Osteocyte (in vitro differentiated cells): ENCODE measurements at regions not wholly inside any gene's neighbourhood (a gene's known extent, or its start where the extent isn't known, plus 50 kb on each side); places are given as distances from the start of the nearest gene placed in this dataset.

Experiments used
- DNase-seq: peaks from one replicate; pipeline ENCODE4 v3.0.0; 2021; ENCODE audit warnings: mixed read lengths; ENCODE audit not compliant: unreplicated experiment; ENCODE audit errors: extremely low spot score
- H3K27ac Mint-ChIP-seq: one replicate; pipeline ENCODE4 v1.8.0; 2021; ENCODE audit warnings: mild to moderate bottlenecking, mixed read lengths; ENCODE audit not compliant: unreplicated experiment
- H3K27me3 Mint-ChIP-seq: one replicate; pipeline ENCODE4 v1.8.0; 2021; ENCODE audit warnings: mixed read lengths; ENCODE audit not compliant: unreplicated experiment
- H3K36me3 Mint-ChIP-seq: one replicate; pipeline ENCODE4 v1.8.0; 2021; ENCODE audit warnings: mixed read lengths; ENCODE audit not compliant: unreplicated experiment
- H3K4me1 Mint-ChIP-seq: one replicate; pipeline ENCODE4 v1.8.0; 2021; ENCODE audit warnings: mixed read lengths; ENCODE audit not compliant: unreplicated experiment
- H3K4me3 Mint-ChIP-seq: one replicate; pipeline ENCODE4 v1.8.0; 2021; ENCODE audit warnings: mild to moderate bottlenecking, moderate library complexity, mixed read lengths; ENCODE audit not compliant: unreplicated experiment
- H3K9me3 Mint-ChIP-seq: one replicate; pipeline ENCODE4 v1.8.0; 2021; ENCODE audit warnings: mixed read lengths; ENCODE audit not compliant: unreplicated experiment
- CTCF ChIP-seq: fragments of 200-600 bp; sonication (generic); IDR thresholded peaks from 2 replicates; pipeline ENCODE4 v1.5.0; 2021; ENCODE audit warnings: antibody characterized with exemption, mild to moderate bottlenecking, moderate library complexity

GRCh38 chr7:13416544-13416943 is 572.9 kb downstream of the ETV1 start:
- Mint-ChIP-seq H3K4me1 (peaks cover 2% of the 10 kb centered on the region), H3K36me3 (no peaks in the 10 kb centered on the region), H3K27ac (no peak overlapping the region), H3K9me3 (peaks cover 19% of the 10 kb centered on the region), H3K27me3 (no peaks in the 10 kb centered on the region), H3K4me3 (no peak overlapping the region)
- no peak for DNase-seq
- TF ChIP-seq CTCF: no peak

- Mint-ChIP-seq H3K27me3 (no peaks in the 10 kb centered on the region), H3K36me3 (no peaks in the 10 kb centered on the region), H3K4me3 (no peak overlapping the region), H3K27ac (no peak overlapping the region), H3K4me1 (no peaks in the 10 kb centered on the region), H3K9me3 (peaks cover 24% of the 10 kb centered on the region)
- no peak for DNase-seq
- TF ChIP-seq CTCF: no peak
Measured at GRCh38 chr7:13420726-13421125, 568.7 kb downstream of the ETV1 start.

- TF ChIP-seq CTCF: no peak
- H3K27me3 Mint-ChIP-seq: no peaks in the 10 kb centered on the region
- no peak overlapping the region for H3K27ac Mint-ChIP-seq
- no peaks in the 10 kb centered on the region for H3K4me1 Mint-ChIP-seq
- no peak for DNase-seq
- H3K9me3 Mint-ChIP-seq: peaks cover 24% of the 10 kb centered on the region
- H3K36me3 Mint-ChIP-seq: no peaks in the 10 kb centered on the region
- no peak overlapping the region for H3K4me3 Mint-ChIP-seq
Measured at GRCh38 chr7:13421776-13422175, 567.7 kb downstream of the ETV1 start.

GRCh38 chr7:13433946-13434345 is 555.5 kb downstream of the ETV1 start:
- H3K4me1 Mint-ChIP-seq: no peaks in the 10 kb centered on the region
- TF ChIP-seq CTCF: no peak
- no peak overlapping the region for H3K27ac Mint-ChIP-seq
- H3K9me3 Mint-ChIP-seq: no peaks in the 10 kb centered on the region
- no peak for DNase-seq
- H3K4me3 Mint-ChIP-seq: no peak overlapping the region
- no peaks in the 10 kb centered on the region for H3K36me3 Mint-ChIP-seq
- H3K27me3 Mint-ChIP-seq: peaks cover 11% of the 10 kb centered on the region

- Mint-ChIP-seq H3K36me3 (no peaks in the 10 kb centered on the region), H3K4me3 (no peak overlapping the region), H3K4me1 (no peaks in the 10 kb centered on the region), H3K9me3 (no peaks in the 10 kb centered on the region), H3K27ac (no peak overlapping the region), H3K27me3 (peaks cover 2% of the 10 kb centered on the region)
- DNase-seq: no peak
- TF ChIP-seq CTCF: no peak
Measured at GRCh38 chr7:13442226-13442625, 547.2 kb downstream of the ETV1 start.
